MM.1S (cell line): ENCODE measurements at regions not wholly inside any gene's neighbourhood (a gene's known extent, or its start where the extent isn't known, plus 50 kb on each side); places are given as distances from the start of the nearest gene placed in this dataset.

Experiments used
- DNase-seq: peaks from one replicate; pipeline ENCODE4 v3.0.0-alpha.2; 2015
- H2AFZ ChIP-seq: fragments of 300-600 bp; sonication (generic); 2 replicates; pipeline ENCODE4 v1.6.0; 2016; ENCODE audit warnings: antibody characterized with exemption, low read length
- H3F3A ChIP-seq: fragments of 300-600 bp; sonication (generic); 2 replicates; pipeline ENCODE4 v1.6.1; 2016; ENCODE audit warnings: mild to moderate bottlenecking, antibody characterized with exemption, low read length, moderate library complexity, mixed read lengths; ENCODE audit not compliant: insufficient read depth
- H3K27ac ChIP-seq: fragments of 300-600 bp; sonication (generic); 2 replicates; pipeline ENCODE4 v1.5.1; 2016; ENCODE audit warnings: mild to moderate bottlenecking, low read length
- H3K27me3 ChIP-seq: fragments of 300-600 bp; sonication (generic); replicated peaks from 2 replicates; pipeline ENCODE4 v1.6.0; 2016; ENCODE audit warnings: low read length; ENCODE audit not compliant: insufficient read depth
- H3K36me3 ChIP-seq: fragments of 300-600 bp; sonication (generic); replicated peaks from 2 replicates; pipeline ENCODE4 v1.6.1; 2016; ENCODE audit warnings: mild to moderate bottlenecking, low read length, mixed read lengths; ENCODE audit not compliant: insufficient read depth
- H3K4me1 ChIP-seq: fragments of 300-600 bp; sonication (generic); 2 replicates; pipeline ENCODE4 v1.6.1; 2016; ENCODE audit warnings: low read length, mixed read lengths
- H3K4me2 ChIP-seq: fragments of 300-600 bp; sonication (generic); 2 replicates; pipeline ENCODE4 v1.6.0; 2016; ENCODE audit warnings: low read depth, low read length
- H3K4me3 ChIP-seq: fragments of 300-600 bp; sonication (generic); 2 replicates; pipeline ENCODE4 v1.5.1; 2016; ENCODE audit warnings: low read length, mixed read lengths
- H3K79me2 ChIP-seq: fragments of 300-600 bp; sonication (generic); 2 replicates; pipeline ENCODE4 v1.6.1; 2016; ENCODE audit warnings: mixed run types, low read length, mixed read lengths
- H3K9ac ChIP-seq: fragments of 300-600 bp; sonication (generic); 2 replicates; pipeline ENCODE4 v1.6.1; 2016; ENCODE audit warnings: low read length, mixed read lengths
- H3K9me2 ChIP-seq: fragments of 300-600 bp; sonication (generic); replicated peaks from 2 replicates; pipeline ENCODE4 v1.6.1; 2016; ENCODE audit warnings: mild to moderate bottlenecking, low read length, mixed read lengths; ENCODE audit not compliant: insufficient read depth
- H3K9me3 ChIP-seq: fragments of 300-600 bp; sonication (generic); replicated peaks from 2 replicates; pipeline ENCODE4 v1.6.1; 2016; ENCODE audit warnings: mild to moderate bottlenecking, low read length, mixed read lengths; ENCODE audit not compliant: insufficient read depth
- H4K20me1 ChIP-seq: fragments of 300-600 bp; sonication (generic); 2 replicates; pipeline ENCODE4 v1.6.1; 2016; ENCODE audit warnings: mild to moderate bottlenecking, low read length, moderate library complexity, mixed read lengths; ENCODE audit not compliant: insufficient read depth
- EZH2 ChIP-seq: fragments of 300-600 bp; sonication (generic); optimal IDR thresholded peaks from 2 replicates; pipeline ENCODE3; 2017; ENCODE audit warnings: low read depth, mild to moderate bottlenecking, antibody characterized with exemption, low read length, mixed read lengths
- EZH2phosphoT487 ChIP-seq: fragments of 300-600 bp; sonication (generic); IDR thresholded peaks from 2 replicates; pipeline ENCODE4 v1.6.1; 2018; ENCODE audit warnings: antibody characterized with exemption, low read length
- TF ChIP-seq, protein P1 (sequence below): fragments of 300-600 bp; sonication (generic); IDR thresholded peaks from 2 replicates; pipeline ENCODE4 v1.5.1; 2016; ENCODE audit warnings: antibody characterized with exemption, low read length, mixed read lengths

- DNase-seq = no peak
- Histone ChIP-seq H3K9ac (no peak overlapping the region), H3K27ac (no peak overlapping the region), H3F3A (no peaks in the 10 kb centered on the region), H3K9me3 (no peaks in the 10 kb centered on the region), H3K27me3 (no peaks in the 10 kb centered on the region), H3K9me2 (no peaks in the 10 kb centered on the region), H3K36me3 (no peaks in the 10 kb centered on the region), H3K79me2 (no peaks in the 10 kb centered on the region), H3K4me2 (no peak overlapping the region), H4K20me1 (no peaks in the 10 kb centered on the region), H2AFZ (no peak overlapping the region), H3K4me3 (no peak overlapping the region), H3K4me1 (peaks cover 3% of the 10 kb centered on the region; the same call in 1 of the 2 replicates)
- TF ChIP-seq, protein P1, sequence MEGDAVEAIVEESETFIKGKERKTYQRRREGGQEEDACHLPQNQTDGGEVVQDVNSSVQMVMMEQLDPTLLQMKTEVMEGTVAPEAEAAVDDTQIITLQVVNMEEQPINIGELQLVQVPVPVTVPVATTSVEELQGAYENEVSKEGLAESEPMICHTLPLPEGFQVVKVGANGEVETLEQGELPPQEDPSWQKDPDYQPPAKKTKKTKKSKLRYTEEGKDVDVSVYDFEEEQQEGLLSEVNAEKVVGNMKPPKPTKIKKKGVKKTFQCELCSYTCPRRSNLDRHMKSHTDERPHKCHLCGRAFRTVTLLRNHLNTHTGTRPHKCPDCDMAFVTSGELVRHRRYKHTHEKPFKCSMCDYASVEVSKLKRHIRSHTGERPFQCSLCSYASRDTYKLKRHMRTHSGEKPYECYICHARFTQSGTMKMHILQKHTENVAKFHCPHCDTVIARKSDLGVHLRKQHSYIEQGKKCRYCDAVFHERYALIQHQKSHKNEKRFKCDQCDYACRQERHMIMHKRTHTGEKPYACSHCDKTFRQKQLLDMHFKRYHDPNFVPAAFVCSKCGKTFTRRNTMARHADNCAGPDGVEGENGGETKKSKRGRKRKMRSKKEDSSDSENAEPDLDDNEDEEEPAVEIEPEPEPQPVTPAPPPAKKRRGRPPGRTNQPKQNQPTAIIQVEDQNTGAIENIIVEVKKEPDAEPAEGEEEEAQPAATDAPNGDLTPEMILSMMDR = no peak
- TF ChIP-seq EZH2phosphoT487 (no peak), EZH2 (no peak)
Measured at GRCh38 chr7:25322473-25322872, 94.2 kb upstream of the NPVF start.

DNA sequence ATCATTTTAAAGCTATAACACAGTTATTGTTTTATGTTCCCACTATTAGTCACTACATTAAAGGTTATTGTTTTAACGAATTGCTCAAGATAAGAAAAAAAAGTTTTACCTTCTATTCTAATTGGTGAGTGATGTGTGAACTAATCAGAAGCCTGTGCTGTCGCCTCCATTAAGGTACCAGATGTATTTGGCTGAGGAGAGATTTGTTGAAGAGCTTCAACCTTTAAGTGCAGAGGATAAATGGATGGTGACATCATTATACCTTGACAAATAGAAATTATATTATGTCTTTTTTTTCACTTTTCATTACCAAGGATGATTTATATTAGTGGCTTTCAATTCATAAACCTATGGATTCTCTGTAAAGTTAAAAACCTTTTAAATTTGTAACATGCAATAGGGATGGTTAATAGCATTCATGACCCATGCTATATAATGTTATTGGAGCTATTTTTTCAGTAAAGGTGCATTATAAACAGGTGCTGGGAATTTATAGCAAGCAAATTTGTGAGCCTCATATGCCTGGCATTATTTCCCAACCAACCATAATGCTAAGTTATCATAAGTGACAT, 97.0 kb upstream of the NPVF start:
- Histone ChIP-seq H3K27ac (no peak overlapping the region), H3K4me2 (no peak overlapping the region)
- no peak for TF ChIP-seq EZH2phosphoT487
- no peak for TF ChIP-seq EZH2
- TF ChIP-seq, protein P1 = no peak

GRCh38 chr7:25326501-25327156, 98.3 kb upstream of the NPVF start:
- no peak overlapping the region for H3K9ac ChIP-seq
- no peaks in the 10 kb centered on the region for H3K79me2 ChIP-seq
- no peak overlapping the region for H3K4me2 ChIP-seq
- no peak for DNase-seq
- no peak overlapping the region for H3K4me3 ChIP-seq
- no peaks in the 10 kb centered on the region for H3K4me1 ChIP-seq
- no peak overlapping the region for H2AFZ ChIP-seq
- no peaks in the 10 kb centered on the region for H3K27me3 ChIP-seq
- no peaks in the 10 kb centered on the region for H3F3A ChIP-seq
- no peaks in the 10 kb centered on the region for H4K20me1 ChIP-seq
- no peak overlapping the region for H3K27ac ChIP-seq
- TF ChIP-seq, protein P1 = no peak
- TF ChIP-seq EZH2 (no peak), EZH2phosphoT487 (no peak)
- no peaks in the 10 kb centered on the region for H3K9me3 ChIP-seq
- no peaks in the 10 kb centered on the region for H3K36me3 ChIP-seq
- H3K9me2 ChIP-seq = no peaks in the 10 kb centered on the region

More for the DNA sequence above, 97.0 kb upstream of the NPVF start:
- H3K9me2 ChIP-seq = no peaks in the 10 kb centered on the region
- H3F3A ChIP-seq = no peaks in the 10 kb centered on the region
- no peaks in the 10 kb centered on the region for H3K36me3 ChIP-seq
- H3K4me3 ChIP-seq = no peak overlapping the region
- no peaks in the 10 kb centered on the region for H3K79me2 ChIP-seq
- no peaks in the 10 kb centered on the region for H3K4me1 ChIP-seq
- H3K27me3 ChIP-seq = no peaks in the 10 kb centered on the region
- no peak for DNase-seq
- no peak overlapping the region for H2AFZ ChIP-seq
- H3K9me3 ChIP-seq = no peaks in the 10 kb centered on the region
- H4K20me1 ChIP-seq = no peaks in the 10 kb centered on the region
- H3K9ac ChIP-seq = no peak overlapping the region
